Smooth muscle cell (in vitro differentiated cells): ENCODE measurements at regions not wholly inside any gene's neighbourhood (a gene's known extent, or its start where the extent isn't known, plus 50 kb on each side); places are given as distances from the start of the nearest gene placed in this dataset.

Source experiments
- DNase-seq: peaks from one replicate; lab custom pipeline; 2025; ENCODE audit not compliant: unreplicated experiment; lab: John Stamatoyannopoulos, UW
- H2AFZ ChIP-seq: fragments of 200-600 bp; sonication (generic); 2 replicates; pipeline ENCODE4 v1.6.0; 2016; ENCODE audit warnings: antibody characterized with exemption, low read depth, mild to moderate bottlenecking
- H3F3A ChIP-seq: fragments of 200-600 bp; sonication (generic); 2 replicates; pipeline ENCODE4 v1.6.0; 2017; ENCODE audit warnings: antibody characterized with exemption, low read depth
- H3K27ac ChIP-seq: fragments of 200-600 bp; sonication (generic); 2 replicates; pipeline ENCODE4 v1.5.1; 2016; ENCODE audit warnings: low read depth, mild to moderate bottlenecking
- H3K27me3 ChIP-seq: fragments of 200-600 bp; sonication (generic); 2 replicates; pipeline ENCODE4 v1.6.1; 2016; ENCODE audit warnings: low read depth, mild to moderate bottlenecking
- H3K36me3 ChIP-seq: fragments of 200-600 bp; sonication (generic); 2 replicates; pipeline ENCODE4 v1.5.1; 2016; ENCODE audit warnings: low read depth
- H3K4me1 ChIP-seq: fragments of 200-600 bp; sonication (generic); 2 replicates; pipeline ENCODE4 v1.5.1; 2016; ENCODE audit warnings: low read depth
- H3K4me2 ChIP-seq: fragments of 200-600 bp; sonication (generic); 2 replicates; pipeline ENCODE4 v1.6.0; 2016; ENCODE audit warnings: mild to moderate bottlenecking
- H3K4me3 ChIP-seq: fragments of 200-600 bp; sonication (generic); 2 replicates; pipeline ENCODE4 v1.5.1; 2016; ENCODE audit warnings: mild to moderate bottlenecking
- H3K79me2 ChIP-seq: fragments of 200-600 bp; sonication (generic); 2 replicates; pipeline ENCODE4 v1.6.0; 2016; ENCODE audit warnings: low read depth, mild to moderate bottlenecking
- H3K9ac ChIP-seq: fragments of 200-600 bp; sonication (generic); 2 replicates; pipeline ENCODE4 v1.6.0; 2016; ENCODE audit warnings: low read depth
- H3K9me3 ChIP-seq: fragments of 200-600 bp; sonication (generic); replicated peaks from 2 replicates; pipeline ENCODE4 v1.5.1; 2016; ENCODE audit warnings: low read depth
- H4K20me1 ChIP-seq: fragments of 200-600 bp; sonication (generic); 2 replicates; pipeline ENCODE4 v1.6.0; 2016; ENCODE audit warnings: low read depth
- WGBS: methylation state at CpG from one replicate; pipeline ENCODE4 v1.1.7; 2016; ENCODE audit warnings: low lambda C conversion rate; 5-methylcytosine and 5-hydroxymethylcytosine counted together
- TF ChIP-seq, protein P1 (sequence below): fragments of 200-600 bp; sonication (generic); IDR thresholded peaks from 2 replicates; pipeline ENCODE4 v1.5.1; 2017; ENCODE audit warnings: borderline replicate concordance, mild to moderate bottlenecking, antibody characterized with exemption; ENCODE audit not compliant: insufficient read depth, poor library complexity, severe bottlenecking

GRCh38 chr3:19798324-19798723 lies 135.7 kb downstream of the EFHB start:
- H3K36me3 ChIP-seq: no peaks in the 10 kb centered on the region
- 61% methylated on average over 2 of the region's 2 CpGs for WGBS
- H3K79me2 ChIP-seq: no peaks in the 10 kb centered on the region
- no peaks in the 10 kb centered on the region for H3K4me1 ChIP-seq
- H3K27me3 ChIP-seq: no peaks in the 10 kb centered on the region
- DNase-seq: no peak
- H3K9ac ChIP-seq: no peak overlapping the region
- no peaks in the 10 kb centered on the region for H4K20me1 ChIP-seq
- no peaks in the 10 kb centered on the region for H3K9me3 ChIP-seq
- H3K4me2 ChIP-seq: no peak overlapping the region
- no peaks in the 10 kb centered on the region for H3F3A ChIP-seq
- no peak overlapping the region for H3K4me3 ChIP-seq
- no peak overlapping the region for H2AFZ ChIP-seq
- no peak overlapping the region for H3K27ac ChIP-seq
- TF ChIP-seq, protein P1, sequence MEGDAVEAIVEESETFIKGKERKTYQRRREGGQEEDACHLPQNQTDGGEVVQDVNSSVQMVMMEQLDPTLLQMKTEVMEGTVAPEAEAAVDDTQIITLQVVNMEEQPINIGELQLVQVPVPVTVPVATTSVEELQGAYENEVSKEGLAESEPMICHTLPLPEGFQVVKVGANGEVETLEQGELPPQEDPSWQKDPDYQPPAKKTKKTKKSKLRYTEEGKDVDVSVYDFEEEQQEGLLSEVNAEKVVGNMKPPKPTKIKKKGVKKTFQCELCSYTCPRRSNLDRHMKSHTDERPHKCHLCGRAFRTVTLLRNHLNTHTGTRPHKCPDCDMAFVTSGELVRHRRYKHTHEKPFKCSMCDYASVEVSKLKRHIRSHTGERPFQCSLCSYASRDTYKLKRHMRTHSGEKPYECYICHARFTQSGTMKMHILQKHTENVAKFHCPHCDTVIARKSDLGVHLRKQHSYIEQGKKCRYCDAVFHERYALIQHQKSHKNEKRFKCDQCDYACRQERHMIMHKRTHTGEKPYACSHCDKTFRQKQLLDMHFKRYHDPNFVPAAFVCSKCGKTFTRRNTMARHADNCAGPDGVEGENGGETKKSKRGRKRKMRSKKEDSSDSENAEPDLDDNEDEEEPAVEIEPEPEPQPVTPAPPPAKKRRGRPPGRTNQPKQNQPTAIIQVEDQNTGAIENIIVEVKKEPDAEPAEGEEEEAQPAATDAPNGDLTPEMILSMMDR: no peak

DNA sequence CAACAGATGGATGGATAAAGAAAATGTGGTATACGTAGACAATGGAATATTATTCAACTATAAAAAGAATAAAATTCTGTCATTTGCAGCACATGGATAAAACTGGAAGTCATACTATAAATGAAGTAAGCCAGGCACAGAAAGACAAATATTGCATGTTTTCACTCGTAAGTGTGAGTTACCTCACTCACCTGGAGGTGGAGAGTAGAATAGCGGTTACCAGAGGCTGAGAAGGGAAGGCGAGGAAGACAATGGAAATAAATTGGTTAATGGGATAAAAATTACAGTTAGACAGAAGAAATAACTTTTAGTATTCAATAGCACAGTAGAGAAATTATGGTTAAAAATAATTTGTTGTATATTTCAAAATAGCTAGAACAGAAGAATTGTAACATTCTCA lies 141.6 kb downstream of the EFHB start:
- no peak overlapping the region for H2AFZ ChIP-seq
- H3F3A ChIP-seq: no peaks in the 10 kb centered on the region
- DNase-seq: no peak
- H3K4me3 ChIP-seq: no peak overlapping the region
- H3K27me3 ChIP-seq: no peaks in the 10 kb centered on the region
- no peaks in the 10 kb centered on the region for H3K9me3 ChIP-seq
- no peak overlapping the region for H3K9ac ChIP-seq
- no peak overlapping the region for H3K27ac ChIP-seq
- no peaks in the 10 kb centered on the region for H3K79me2 ChIP-seq
- no peaks in the 10 kb centered on the region for H3K4me1 ChIP-seq
- TF ChIP-seq, protein P1: no peak
- H3K4me2 ChIP-seq: no peak overlapping the region
- no peaks in the 10 kb centered on the region for H4K20me1 ChIP-seq
- WGBS: 86% methylated on average over 4 of the region's 4 CpGs
- no peaks in the 10 kb centered on the region for H3K36me3 ChIP-seq

GRCh38 chr3:19775765-19776164 lies 158.3 kb downstream of the EFHB start:
- no peaks in the 10 kb centered on the region for H3K27me3 ChIP-seq
- WGBS: 51% methylated on average over 3 of the region's 3 CpGs
- DNase-seq: no peak

GRCh38 chr3:19769694-19770093 lies 164.3 kb downstream of the EFHB start:
- Histone ChIP-seq H3K9ac (no peak overlapping the region), H3K79me2 (no peaks in the 10 kb centered on the region), H4K20me1 (no peaks in the 10 kb centered on the region), H3K4me2 (no peak overlapping the region), H3K4me3 (no peak overlapping the region), H3K27me3 (peaks cover 4% of the 10 kb centered on the region), H3F3A (no peaks in the 10 kb centered on the region), H2AFZ (no peak overlapping the region), H3K4me1 (no peaks in the 10 kb centered on the region), H3K27ac (no peak overlapping the region), H3K36me3 (no peaks in the 10 kb centered on the region), H3K9me3 (no peaks in the 10 kb centered on the region)
- 83% methylated on average over 4 of the region's 4 CpGs for WGBS
- TF ChIP-seq, protein P1: no peak
- DNase-seq: no peak

More at GRCh38 chr3:19775765-19776164, 158.3 kb downstream of the EFHB start:
- H2AFZ ChIP-seq: no peak overlapping the region
- TF ChIP-seq, protein P1: no peak
- H3K79me2 ChIP-seq: no peaks in the 10 kb centered on the region
- no peak overlapping the region for H3K9ac ChIP-seq
- H3K27ac ChIP-seq: no peak overlapping the region
- no peaks in the 10 kb centered on the region for H3F3A ChIP-seq
- H3K4me1 ChIP-seq: no peaks in the 10 kb centered on the region
- no peaks in the 10 kb centered on the region for H3K9me3 ChIP-seq
- H3K36me3 ChIP-seq: no peaks in the 10 kb centered on the region
- no peak overlapping the region for H3K4me3 ChIP-seq
- H4K20me1 ChIP-seq: no peaks in the 10 kb centered on the region
- H3K4me2 ChIP-seq: no peak overlapping the region
